SHP77 treated with DMSO at 0.1 percent for 48 hours (cell line): ENCODE measurements at regions not wholly inside any gene's neighbourhood (a gene's known extent, or its start where the extent isn't known, plus 50 kb on each side); places are given as distances from the start of the nearest gene placed in this dataset.

Source experiments
- DNase-seq: peaks from one replicate; lab custom pipeline; 2025; lab: John Stamatoyannopoulos, UW

DNA sequence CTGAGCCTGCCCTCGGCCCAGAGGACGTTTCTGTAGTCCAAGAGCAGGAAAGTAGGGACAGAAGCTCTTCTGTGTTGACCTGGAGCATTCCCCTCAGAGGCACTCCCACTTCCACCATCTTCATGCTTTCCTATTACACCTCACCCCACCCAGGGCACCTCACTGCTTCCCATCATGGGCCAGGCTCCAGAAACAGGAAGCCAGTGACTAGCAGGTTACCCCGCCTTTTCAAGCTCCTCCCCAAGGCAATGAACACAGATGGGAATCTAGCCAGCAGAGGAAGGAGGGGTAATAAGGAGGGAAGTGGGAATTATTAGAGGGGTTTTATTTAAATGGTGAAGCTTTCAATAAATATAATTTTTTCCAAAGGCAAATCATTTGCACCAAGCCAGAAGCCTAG lies 308.8 kb upstream of the MGAT5 start:
- no peak for DNase-seq

DNA sequence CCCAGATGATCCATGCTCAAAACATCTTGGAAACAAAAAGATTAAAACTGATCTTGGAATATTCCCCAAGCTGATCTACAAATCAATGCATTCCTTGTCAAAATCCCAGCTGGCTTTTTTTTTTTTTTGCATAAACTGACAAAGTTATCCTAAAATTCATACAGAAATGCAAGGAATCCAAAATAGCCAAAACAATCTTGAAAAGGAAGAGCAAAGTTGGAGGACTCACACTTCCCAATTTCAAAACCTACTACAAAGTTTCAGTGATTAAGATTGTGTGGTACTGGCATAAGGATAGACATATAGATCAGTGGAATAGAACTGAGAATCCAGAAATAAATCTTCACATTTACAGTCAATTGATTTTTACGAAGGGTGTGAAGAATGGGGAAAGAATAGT lies 306.8 kb upstream of the MGAT5 start:
- no peak for DNase-seq

DNA sequence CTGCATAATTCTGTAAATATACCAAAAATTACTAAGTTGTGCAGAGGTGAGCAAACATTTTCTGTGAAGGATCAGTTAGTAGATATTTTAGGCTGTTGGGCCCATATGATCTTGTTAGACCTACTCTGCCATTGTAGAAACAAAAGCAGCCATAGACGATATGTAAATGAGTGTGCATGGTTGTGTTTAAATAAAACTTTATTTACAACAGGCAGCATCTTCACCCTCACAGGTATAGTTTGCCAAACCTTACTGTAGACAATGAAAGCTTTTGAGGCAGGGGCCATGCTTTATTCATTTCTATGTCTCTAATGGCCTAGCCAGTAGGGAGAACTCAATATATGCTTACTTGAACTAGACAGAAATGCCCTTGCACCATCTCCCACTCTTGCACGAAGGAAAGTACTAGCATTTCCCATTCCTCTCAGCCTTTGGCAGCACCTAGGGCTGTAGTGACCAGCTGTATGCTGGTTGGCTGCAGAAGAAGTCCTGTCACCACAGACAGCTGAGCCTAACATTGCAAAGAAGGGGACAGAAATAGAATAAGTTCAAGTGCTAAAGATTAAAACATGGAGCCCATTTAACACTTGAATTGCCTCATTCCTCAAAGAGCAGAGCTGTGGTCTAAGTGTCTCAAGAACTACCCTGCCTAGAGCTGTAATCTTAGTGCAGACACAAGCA lies 305.1 kb upstream of the MGAT5 start:
- no peak for DNase-seq

DNA sequence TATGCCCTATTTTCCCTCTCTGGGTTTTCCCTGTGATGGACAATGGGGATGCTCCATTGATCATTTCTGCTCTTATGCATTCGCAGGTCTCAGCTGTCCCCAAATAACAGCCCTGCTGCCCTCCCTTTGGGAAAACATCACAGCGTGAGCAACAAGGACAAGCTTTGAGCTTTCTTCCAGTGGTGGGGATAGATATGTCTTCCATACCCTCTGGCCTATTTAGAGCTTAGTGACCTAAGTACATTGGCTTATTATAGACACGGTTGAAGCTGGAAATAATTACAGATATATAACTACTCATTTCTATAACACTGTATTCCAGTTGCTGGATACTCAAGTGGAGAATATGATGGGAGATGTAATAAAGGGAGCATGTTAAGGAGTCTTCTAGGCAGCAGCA lies 304.3 kb upstream of the MGAT5 start:
- DNase-seq, result no peak

DNA sequence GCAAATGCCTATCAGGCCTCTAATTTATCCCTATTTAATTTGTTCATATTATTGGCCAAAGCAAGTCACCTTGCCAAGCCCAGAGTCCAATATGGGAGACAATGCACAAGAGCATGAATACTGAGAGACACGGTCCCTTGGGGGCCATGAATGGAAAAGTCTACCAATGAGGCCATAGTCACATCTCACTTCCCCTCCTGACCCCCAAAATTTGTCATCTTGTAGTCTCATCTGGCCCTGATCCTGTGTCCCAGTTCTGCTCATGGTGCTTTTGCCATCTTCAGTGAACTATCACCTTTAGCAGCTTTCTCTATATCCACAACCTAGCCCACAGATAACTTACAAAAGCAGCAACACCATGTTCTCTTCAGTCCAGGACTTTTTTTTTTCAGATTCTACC lies 302.7 kb upstream of the MGAT5 start:
- no peak for DNase-seq

DNA sequence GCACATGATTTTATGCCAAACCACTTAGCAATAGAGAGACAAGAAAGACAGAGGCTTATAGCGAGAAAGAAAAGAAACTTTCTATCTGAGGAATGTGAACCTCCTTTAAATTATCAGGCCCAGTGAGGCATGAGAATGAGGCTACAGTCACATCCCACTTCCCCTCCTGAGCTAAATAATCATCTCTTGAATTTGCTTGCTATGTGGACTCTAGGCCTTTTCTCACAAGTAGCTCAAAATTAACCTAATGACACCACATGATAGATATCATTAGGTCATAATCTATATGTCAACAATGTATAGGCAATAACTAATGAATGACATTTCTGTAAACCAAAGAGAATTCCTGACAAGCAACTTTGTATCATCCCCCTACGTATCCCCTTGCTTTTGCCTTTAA lies 301.5 kb upstream of the MGAT5 start:
- no peak for DNase-seq

DNA sequence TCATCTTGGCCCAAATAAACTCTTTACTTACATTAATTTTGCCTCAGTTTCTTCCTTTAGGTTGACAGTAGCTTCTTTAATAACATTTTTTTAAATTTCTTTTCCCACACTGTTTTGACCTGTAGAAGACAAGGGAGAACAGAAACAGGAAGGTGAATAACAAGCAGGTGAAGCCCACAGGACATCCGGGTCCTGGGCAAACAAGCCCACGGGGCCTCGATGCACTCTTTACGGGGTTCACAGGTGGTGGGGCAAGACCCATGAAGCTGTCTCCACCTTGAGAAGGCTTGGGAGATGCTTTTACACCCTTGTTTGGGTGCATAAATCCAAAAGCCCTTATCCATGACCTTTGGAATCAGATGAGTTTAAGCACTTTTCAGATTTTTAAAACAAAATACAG lies 301.0 kb upstream of the MGAT5 start:
- no peak for DNase-seq

DNA sequence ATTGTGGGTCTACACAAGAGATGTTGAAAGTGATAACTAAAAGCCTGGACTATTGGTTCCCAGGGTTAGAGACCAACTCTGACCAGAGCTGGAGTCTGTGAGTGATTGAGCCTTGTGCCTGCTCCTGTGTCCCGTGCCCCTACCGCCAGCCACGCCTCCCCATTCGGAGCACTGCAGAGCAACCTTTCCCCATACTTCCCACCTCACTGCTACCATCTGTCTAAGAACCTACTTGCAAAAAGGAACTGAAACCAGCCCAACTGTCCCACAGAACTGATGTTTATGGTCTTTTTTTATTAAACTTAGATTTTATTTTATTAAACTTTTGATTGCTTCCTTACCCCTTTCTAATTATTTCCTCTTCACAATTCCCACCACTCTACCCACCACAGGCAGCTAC lies 300.3 kb upstream of the MGAT5 start:
- DNase-seq, result no peak

DNA sequence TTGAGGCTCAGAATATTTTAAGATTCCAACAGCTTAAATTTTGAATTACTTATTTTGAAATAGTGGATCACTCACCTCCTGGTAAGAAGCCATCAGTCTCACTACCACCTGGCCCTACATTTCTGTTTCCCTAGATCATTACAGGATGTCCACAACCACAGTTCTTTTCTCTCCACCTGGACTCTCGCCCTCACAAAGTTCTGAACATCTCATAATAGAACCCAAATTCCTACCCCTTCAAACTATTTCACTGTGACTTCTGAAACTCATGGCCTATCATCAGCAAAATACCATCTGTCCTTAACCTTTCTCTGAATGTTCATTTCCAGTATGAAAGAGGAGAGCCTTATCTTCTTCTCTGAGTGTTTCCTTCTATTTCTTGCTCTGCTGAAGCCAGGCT lies 299.2 kb upstream of the MGAT5 start:
- DNase-seq, result no peak

DNA sequence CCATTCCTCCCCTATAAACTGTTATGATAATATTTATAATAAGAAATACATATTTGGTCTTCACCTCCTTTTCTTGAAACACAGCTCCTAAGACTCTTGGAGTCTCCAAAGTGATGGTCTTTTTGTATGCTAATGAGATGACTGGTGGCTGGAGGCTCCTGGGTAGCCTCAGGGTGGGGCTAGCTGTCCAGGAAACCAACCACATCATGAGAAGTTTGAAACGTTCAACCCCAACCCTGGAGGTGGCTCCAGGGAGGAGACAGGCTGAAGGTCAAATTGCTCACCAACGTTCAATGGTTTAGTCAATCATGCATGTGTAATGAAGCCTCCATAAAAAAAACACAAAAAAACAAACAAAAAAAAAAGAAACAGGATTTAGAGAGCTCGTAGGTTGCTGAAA lies 298.7 kb upstream of the MGAT5 start:
- no peak for DNase-seq

DNA sequence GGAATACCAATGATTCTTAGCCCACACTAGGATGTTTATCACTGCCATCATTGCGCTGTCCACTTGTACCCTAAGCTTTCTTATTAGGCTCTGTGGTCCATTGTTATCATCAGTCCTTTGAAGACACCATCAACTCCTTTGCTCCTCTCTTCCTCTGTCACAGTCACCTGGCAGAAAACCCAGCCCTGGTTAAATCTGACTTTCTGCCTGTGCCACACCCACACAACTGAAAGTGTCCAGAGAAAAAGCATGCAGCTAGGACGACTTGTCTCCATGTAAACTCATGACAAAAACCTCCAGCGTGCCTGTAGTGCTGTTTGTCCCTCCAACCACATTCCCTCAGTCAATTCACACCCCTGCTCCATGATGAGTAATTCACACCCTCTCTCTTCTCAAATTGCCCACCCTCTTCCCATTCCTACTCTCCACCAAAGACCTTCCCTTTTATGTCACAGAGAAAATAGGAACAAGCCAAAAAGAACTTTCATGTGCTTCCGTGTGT lies 297.4 kb upstream of the MGAT5 start:
- DNase-seq, result no peak

DNA sequence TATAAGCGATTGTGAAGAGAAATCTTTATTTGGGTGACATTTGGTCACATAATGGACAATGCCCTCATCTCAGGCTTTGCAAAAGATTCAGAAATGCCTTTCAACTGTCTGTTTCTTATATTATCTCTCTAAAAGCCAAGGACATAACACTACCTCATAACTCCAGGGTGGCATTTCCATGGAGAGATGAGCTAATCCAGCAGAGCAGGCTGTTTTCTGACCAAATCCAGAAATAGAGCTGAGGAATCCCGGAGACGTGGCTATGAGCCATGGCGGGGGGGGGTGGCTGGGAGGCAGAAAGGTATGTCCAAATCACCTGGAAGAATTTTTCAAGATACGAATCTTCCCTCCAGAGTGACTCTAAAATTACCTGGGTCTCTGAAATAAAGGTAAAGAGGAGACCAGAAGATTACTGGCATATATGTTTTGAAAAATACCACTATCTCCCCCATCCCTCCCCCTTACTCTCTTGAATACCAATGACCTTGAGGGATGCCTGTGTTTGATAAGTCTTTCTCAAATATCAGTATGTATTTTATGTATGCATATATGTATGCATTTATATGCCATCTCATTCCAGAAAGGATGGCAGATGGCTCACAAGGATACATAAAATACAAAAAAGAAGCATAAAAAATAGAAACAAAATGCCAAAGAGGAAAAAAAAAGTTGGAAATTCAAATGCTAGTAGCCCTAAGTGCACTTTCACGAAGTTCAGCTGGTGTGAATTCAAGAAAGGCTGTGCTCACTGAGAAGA lies 296.0 kb upstream of the MGAT5 start:
- DNase-seq, result no peak

DNA sequence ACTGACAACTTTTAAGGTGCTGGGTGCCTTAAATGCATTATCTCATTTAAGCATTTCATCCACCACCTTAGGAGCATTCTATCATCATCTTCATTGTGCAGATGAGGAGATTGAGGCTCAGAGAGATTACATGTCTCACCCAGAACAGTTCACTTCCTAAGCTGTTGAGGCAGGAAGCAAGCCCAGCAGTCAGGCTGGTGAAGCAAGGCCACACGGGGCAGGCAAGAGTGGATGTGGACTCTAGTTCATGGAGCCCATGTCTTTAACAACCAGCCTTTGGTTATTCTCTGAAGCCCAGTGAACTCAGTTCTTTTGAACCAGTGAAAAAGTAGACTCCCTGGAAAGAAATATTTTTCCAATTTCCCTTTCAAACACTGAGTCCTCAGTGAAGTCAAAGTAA lies 294.8 kb upstream of the MGAT5 start:
- no peak for DNase-seq

DNA sequence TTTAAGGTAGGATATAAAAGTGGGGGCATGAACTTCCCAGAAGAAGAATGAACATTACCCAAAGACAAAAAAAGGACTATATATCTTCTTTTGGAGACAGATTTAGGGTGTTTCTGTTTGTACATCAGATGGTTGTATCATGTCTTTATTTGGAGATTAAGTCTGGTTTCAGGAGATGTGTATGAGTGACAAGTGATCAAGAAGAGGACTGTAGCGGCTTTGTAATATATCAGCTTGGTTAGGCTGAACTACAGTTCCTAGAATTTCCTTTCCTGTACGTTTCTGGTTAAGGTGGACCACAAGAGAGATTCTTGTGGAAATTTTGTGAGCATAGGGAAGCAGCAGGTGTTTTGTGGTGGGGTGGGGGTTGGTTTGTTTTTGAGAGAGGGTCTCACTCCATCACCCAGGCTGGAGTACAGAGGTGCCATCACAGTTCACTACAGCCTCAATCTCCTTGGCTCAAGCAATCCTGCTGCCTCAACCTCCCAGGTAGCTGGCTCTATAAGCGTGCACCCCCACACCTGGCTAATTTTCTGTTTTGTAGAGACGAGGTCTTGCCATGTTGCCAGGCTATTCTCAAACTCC lies 287.1 kb upstream of the MGAT5 start:
- no peak for DNase-seq

DNA sequence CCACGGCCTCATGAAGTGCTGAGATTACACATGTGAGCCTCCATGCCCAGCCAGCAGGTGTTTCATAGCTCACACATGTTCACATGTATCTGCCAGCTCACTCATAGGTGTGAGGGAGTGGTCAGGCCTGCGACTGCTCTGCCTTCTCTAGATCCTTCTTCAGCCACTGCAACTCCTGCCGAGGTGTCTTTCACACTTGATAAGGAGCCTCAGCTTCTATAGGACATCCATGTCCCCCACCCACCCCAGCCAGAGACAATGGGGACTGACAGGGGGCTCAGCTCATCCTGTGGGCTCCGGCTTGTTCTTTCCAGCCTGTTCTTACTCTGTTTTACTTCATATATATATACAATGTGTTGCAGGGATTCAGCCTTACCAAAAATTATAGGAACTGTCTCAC lies 286.5 kb upstream of the MGAT5 start:
- no peak for DNase-seq

DNA sequence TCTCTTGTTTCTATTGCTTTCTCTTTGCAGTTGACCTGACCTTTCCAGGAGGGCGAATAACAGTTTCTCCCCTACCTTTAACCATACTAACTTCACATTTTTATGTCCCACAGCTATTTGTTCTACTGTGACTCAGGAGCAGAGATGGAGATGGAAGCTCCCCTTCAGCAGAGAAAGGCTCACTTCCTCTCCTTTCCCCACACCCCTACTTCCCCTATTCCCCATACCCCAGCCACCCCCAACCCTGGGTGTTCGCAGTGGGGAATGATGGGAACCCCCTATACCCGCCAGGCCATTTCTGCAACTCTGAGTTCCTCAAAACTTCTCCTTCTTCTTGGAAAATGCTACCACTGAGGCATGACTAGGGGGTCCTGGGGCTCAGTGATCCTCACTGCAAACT lies 285.4 kb upstream of the MGAT5 start:
- DNase-seq, result no peak

DNA sequence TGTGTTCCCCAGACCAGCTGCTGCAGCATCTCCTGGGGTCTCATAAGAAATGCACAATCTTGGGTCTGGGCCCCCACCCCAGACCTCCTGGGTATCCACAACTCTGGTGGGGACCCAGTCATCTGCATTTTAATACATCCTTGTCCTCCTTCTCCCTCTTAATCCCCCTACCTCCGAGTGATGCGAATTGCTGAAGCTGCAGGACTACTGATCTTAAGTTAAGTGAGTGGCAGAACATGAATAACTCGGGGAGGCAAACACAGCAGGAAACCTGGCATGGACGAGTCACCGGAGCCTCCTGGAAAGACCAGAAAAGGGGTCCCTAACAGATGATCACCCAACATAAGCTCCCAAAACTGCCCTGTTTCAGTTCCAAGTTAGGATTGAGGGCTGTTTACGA lies 283.2 kb upstream of the MGAT5 start:
- DNase-seq, result no peak

DNA sequence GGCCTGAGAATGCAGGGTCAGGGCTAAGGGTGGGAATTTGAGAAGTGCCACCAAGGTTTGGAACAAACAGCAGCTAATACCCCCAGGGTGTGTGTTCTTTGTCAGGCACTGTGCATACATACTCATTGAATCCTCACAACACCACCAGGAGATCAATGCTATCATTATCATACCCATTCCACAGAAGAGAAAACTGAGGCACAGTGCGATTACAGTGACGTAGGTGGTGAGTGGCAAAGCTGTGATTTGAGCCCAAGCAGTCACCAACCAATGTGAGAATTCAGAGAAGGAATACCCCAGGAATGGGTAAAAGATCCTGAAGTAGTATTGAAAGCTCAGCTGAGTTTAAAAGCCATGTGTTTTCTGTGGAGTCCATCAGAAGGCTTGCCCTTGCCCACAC lies 281.6 kb upstream of the MGAT5 start:
- DNase-seq, result no peak

DNA sequence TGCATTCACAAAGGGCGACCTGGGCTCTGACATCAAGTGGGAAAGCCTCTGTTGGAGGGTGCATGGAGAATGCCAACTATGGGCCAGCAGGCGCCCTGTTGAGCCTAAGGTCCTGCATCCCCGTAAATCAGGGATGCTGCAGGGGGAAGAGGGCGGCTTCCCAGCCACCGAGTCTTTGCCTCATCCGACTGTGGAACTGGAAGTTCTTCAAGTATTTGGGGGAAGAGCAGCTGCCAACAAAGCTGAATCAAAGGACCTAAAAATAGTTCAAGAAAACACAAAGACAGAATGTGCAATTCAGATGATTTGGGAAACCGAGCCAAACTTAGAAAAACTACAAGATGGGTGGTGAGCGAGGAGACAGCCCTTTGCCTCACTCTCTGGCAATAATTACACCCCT lies 281.1 kb upstream of the MGAT5 start:
- no peak for DNase-seq

DNA sequence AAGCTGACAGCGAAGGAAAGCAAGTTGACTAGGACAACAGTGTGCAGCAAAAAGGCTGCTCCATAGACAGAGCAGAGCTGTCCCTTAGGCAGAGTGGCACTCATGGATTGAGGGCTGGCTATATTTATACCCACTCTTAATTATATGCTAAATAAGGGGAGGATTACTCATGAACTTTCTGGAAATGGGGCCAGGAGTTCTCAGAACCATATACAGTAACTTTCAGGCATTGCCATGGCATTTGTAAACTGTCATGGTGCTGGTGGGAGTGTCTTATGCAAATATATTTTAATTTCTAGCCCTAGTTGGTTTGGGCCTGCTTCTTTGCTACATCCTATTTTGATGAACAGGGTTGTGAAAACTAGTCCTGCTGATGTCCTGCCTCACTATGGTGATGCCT lies 279.5 kb upstream of the MGAT5 start:
- DNase-seq, result no peak

DNA sequence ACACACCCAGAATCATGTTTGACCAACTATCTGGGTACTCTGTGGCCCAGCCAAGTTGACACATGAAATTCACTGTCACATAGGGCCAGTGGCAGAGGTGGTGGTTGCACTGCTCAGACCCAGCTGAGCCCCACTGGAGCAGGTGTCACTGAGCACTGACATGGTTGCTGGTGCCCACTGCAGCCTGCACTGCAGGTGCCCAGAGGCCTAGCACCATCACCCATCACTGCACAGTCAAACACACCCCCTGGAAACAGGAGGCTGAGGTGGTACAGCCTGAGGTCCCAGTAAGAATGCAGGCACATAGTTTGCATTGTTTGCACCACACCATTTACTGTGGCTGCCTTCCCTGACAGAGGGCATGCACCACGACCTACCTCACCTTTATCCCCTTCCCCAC lies 278.7 kb upstream of the MGAT5 start:
- DNase-seq, result no peak

DNA sequence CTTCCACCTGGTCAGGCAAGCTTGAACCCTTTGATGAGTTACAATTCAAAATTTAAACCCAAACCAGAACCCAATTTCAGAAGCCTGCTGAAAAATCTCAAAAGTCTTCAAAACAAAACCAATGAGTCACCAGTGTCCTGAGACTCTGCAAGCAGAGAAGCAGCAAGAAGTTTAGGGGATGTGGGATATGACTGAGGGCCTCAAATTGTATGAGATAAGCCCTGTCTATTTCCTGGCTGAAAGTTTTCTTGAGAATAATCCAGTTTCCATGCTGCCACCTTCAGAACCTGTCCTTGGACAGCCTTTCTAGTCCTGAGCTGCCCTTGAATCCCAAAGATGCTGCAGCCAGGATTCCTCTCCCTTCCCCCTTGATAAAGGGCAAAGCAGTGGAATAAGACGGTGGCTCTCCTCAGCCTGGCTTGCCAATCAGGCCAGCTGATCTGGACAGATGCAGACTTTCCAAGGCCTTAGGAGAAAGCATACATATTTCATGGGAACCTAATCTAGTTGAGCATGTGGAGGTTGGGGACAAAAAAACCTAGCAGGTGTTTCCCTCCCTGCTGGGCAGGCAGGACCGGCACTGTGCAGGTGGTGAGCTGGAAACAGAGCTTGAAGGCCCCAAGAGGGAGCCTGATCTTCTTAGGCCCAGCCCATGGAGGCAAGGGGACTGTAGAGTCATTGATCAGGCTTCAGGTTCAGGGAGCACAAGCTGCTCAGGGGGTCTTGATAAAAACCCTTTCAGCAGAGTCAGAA lies 278.0 kb upstream of the MGAT5 start:
- DNase-seq, result no peak

DNA sequence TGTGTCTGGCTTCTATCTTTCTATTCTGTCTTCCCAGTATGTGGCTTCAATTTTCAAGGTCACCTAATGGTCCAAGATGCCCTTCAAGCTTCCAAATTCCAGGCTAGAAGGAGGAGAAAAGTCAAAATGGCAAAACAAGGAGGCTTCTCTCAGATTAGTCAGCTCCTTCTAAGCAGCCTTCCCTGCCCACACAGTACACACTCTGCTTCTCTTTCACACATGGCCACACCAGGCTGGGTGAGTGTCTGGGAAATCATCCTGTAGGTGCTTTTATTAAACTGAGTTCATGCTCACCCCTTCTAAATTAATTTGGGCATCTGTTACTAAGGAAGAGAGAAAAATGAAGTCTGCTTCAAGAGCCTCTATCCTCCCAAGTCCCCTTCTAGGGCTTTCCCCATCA lies 277.2 kb upstream of the MGAT5 start:
- DNase-seq, result no peak
